GM21528 (cell line): ENCODE measurements at regions not wholly inside any gene's neighbourhood (a gene's known extent, or its start where the extent isn't known, plus 50 kb on each side); places are given as distances from the start of the nearest gene placed in this dataset.
"Not testable (repeated sequence)": the region's sequence is repeated elsewhere in the genome, so short reads cannot be mapped to it uniquely, and the experiment has no call there.

ENCODE experiments used
- ATAC-seq: cut with Tn5 transposase; IDR thresholded peaks from one replicate; pipeline ENCODE4 v1.9.1; 2021; ENCODE audit warnings: mild to moderate bottlenecking, moderate library complexity; ENCODE audit not compliant: unreplicated experiment, low FRiP score

GRCh38 chr7:23887660-23888059 lies 177.6 kb downstream of the STK31 start:
- no peak for ATAC-seq

- ATAC-seq: no peak
Observed at GRCh38 chr7:23888958-23889357, 178.9 kb downstream of the STK31 start.

GRCh38 chr7:23889566-23889965 lies 179.5 kb downstream of the STK31 start:
- no peak for ATAC-seq

GRCh38 chr7:23892019-23892418 lies 182.0 kb downstream of the STK31 start:
- no peak for ATAC-seq

GRCh38 chr7:23893176-23893941 lies 183.3 kb downstream of the STK31 start:
- ATAC-seq: no peak

GRCh38 chr7:23893942-23894891 lies 184.2 kb downstream of the STK31 start:
- ATAC-seq: no peak

GRCh38 chr7:23894892-23895569 lies 185.0 kb downstream of the STK31 start:
- ATAC-seq: no peak

GRCh38 chr7:23895666-23896096 lies 185.7 kb downstream of the STK31 start:
- ATAC-seq: no peak

- no peak for ATAC-seq
Observed at GRCh38 chr7:23898619-23899018, 188.6 kb downstream of the STK31 start.

GRCh38 chr7:23904901-23905300 lies 194.9 kb downstream of the STK31 start:
- ATAC-seq: not testable (repeated sequence)

- no peak for ATAC-seq
Observed at GRCh38 chr7:23907012-23907411, 197.0 kb downstream of the STK31 start.

- no peak for ATAC-seq
Observed at GRCh38 chr7:23909426-23909825, 199.4 kb downstream of the STK31 start.

- ATAC-seq: no peak
Observed at GRCh38 chr7:23912065-23912464, 202.0 kb downstream of the STK31 start.

GRCh38 chr7:23913016-23913415 lies 203.0 kb downstream of the STK31 start:
- ATAC-seq: no peak

- no peak for ATAC-seq
Observed at GRCh38 chr7:23915236-23915635, 205.2 kb downstream of the STK31 start.

GRCh38 chr7:23918286-23918685 lies 208.3 kb downstream of the STK31 start:
- no peak for ATAC-seq

GRCh38 chr7:23918856-23919255 lies 208.8 kb downstream of the STK31 start:
- ATAC-seq: no peak

- ATAC-seq: no peak
Observed at GRCh38 chr7:23925088-23925487, 215.1 kb downstream of the STK31 start.

- no peak for ATAC-seq
Observed at GRCh38 chr7:23927709-23928417, 217.8 kb downstream of the STK31 start.

- ATAC-seq: no peak
Observed at GRCh38 chr7:23928418-23928775, 218.4 kb downstream of the STK31 start.
